HepG2 (cell line): ENCODE measurements at regions not wholly inside any gene's neighbourhood (a gene's known extent, or its start where the extent isn't known, plus 50 kb on each side); places are given as distances from the start of the nearest gene placed in this dataset.

Experiments
- DMAP1 ChIP-seq: IDR thresholded peaks from 2 replicates; pipeline ENCODE4 v1.6.1; 2016
- KAT7 ChIP-seq: IDR thresholded peaks from 2 replicates; pipeline ENCODE4 v1.6.1; 2018; ENCODE audit warnings: borderline replicate concordance, missing compliant biosample characterization
- MYNN ChIP-seq: sonication (generic); formaldehyde crosslinking; IDR thresholded peaks from 2 replicates; pipeline ENCODE4 v1.4.0; 2020; ENCODE audit warnings: mild to moderate bottlenecking, low read depth, missing genetic modification reagents
- NR2C2 ChIP-seq: sonication (generic); formaldehyde crosslinking; IDR thresholded peaks from 2 replicates; pipeline ENCODE4 v1.4.0; 2020; ENCODE audit warnings: missing genetic modification reagents, mild to moderate bottlenecking, moderate library complexity, borderline replicate concordance
- NR3C1 ChIP-seq: sonication (generic); formaldehyde crosslinking; IDR thresholded peaks from 2 replicates; pipeline ENCODE4 v1.4.0; 2020; ENCODE audit warnings: missing genetic modification reagents
- POLR2AphosphoS5 ChIP-seq: IDR thresholded peaks from 2 replicates; pipeline ENCODE4 v1.6.1; 2012; ENCODE audit warnings: low read depth, low read length
- SAFB2 ChIP-seq: sonication (generic); formaldehyde crosslinking; IDR thresholded peaks from 2 replicates; pipeline ENCODE4 v1.5.1; 2020; ENCODE audit warnings: missing genetic modification reagents, low read depth, mild to moderate bottlenecking, borderline replicate concordance
- ZFX ChIP-seq: sonication (generic); formaldehyde crosslinking; IDR thresholded peaks from 2 replicates; pipeline ENCODE4 v1.4.0; 2020; ENCODE audit warnings: mild to moderate bottlenecking, low read depth, missing genetic modification reagents, moderate library complexity
- ZNF350 ChIP-seq: sonication (generic); formaldehyde crosslinking; IDR thresholded peaks from 2 replicates; pipeline ENCODE4 v1.4.0; 2020; ENCODE audit warnings: mild to moderate bottlenecking, low read depth, missing genetic modification reagents, borderline replicate concordance
- ZNF781 ChIP-seq: sonication (generic); formaldehyde crosslinking; IDR thresholded peaks from 2 replicates; pipeline ENCODE4 v1.5.1; 2020; ENCODE audit warnings: borderline replicate concordance, mild to moderate bottlenecking, missing genetic modification reagents; ENCODE audit errors: not compliant biosample characterization
- TF ChIP-seq, protein P1 (sequence below): sonication (generic); formaldehyde crosslinking; IDR thresholded peaks from 2 replicates; pipeline ENCODE4 v1.5.0; 2020; ENCODE audit warnings: mild to moderate bottlenecking, missing genetic modification reagents, moderate library complexity
- TF ChIP-seq, protein P2 (sequence below): sonication (generic); formaldehyde crosslinking; IDR thresholded peaks from 2 replicates; pipeline ENCODE4 v1.4.0; 2020; ENCODE audit warnings: missing genetic modification reagents
- TF ChIP-seq, protein P3 (sequence below): sonication (generic); formaldehyde crosslinking; IDR thresholded peaks from 2 replicates; pipeline ENCODE4 v1.4.0; 2020; ENCODE audit warnings: mild to moderate bottlenecking, missing genetic modification reagents
- TF ChIP-seq, protein P4 (sequence below), 2 experiments: sonication (generic) in 1 of 2; formaldehyde crosslinking in 1 of 2; IDR thresholded peaks; 2 replicates each; pipeline versions ENCODE4 v1.4.0 to v1.6.1; 2018 to 2020; ENCODE audit warnings: missing genetic modification reagents in 2 of 2, borderline replicate concordance in 1 of 2, low read depth in 1 of 2, mild to moderate bottlenecking in 1 of 2, missing biosample characterization in 1 of 2

DNA sequence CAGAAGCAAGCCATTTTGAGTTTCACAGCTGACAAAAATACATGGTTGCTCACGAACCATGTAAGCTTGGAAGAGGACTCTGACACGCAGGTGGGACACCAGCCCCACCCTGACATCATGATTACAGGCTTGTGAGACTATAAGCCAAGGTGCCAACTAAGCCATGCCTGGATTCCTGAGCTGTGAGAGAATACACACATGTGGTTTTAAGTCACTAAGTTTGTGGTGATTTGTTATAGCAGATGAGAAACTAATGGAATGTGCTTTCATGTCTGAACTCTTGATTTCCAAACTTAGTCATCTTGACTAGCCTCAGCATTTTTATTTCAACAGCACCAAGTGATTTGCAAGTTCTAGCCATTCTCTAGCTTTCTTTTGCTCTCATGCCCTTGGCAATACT, 676.1 kb upstream of the CELF4 start:
- no peak for TF ChIP-seq POLR2AphosphoS5
- TF ChIP-seq, protein P1, sequence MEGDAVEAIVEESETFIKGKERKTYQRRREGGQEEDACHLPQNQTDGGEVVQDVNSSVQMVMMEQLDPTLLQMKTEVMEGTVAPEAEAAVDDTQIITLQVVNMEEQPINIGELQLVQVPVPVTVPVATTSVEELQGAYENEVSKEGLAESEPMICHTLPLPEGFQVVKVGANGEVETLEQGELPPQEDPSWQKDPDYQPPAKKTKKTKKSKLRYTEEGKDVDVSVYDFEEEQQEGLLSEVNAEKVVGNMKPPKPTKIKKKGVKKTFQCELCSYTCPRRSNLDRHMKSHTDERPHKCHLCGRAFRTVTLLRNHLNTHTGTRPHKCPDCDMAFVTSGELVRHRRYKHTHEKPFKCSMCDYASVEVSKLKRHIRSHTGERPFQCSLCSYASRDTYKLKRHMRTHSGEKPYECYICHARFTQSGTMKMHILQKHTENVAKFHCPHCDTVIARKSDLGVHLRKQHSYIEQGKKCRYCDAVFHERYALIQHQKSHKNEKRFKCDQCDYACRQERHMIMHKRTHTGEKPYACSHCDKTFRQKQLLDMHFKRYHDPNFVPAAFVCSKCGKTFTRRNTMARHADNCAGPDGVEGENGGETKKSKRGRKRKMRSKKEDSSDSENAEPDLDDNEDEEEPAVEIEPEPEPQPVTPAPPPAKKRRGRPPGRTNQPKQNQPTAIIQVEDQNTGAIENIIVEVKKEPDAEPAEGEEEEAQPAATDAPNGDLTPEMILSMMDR: no peak
- TF ChIP-seq DMAP1 (CRISPR knock-in tag): no peak
- TF ChIP-seq, protein P2, sequence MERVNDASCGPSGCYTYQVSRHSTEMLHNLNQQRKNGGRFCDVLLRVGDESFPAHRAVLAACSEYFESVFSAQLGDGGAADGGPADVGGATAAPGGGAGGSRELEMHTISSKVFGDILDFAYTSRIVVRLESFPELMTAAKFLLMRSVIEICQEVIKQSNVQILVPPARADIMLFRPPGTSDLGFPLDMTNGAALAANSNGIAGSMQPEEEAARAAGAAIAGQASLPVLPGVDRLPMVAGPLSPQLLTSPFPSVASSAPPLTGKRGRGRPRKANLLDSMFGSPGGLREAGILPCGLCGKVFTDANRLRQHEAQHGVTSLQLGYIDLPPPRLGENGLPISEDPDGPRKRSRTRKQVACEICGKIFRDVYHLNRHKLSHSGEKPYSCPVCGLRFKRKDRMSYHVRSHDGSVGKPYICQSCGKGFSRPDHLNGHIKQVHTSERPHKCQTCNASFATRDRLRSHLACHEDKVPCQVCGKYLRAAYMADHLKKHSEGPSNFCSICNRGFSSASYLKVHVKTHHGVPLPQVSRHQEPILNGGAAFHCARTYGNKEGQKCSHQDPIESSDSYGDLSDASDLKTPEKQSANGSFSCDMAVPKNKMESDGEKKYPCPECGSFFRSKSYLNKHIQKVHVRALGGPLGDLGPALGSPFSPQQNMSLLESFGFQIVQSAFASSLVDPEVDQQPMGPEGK (CRISPR knock-in tag): no peak
- TF ChIP-seq ZNF781: no peak
- no peak for TF ChIP-seq SAFB2 (CRISPR knock-in tag)
- no peak for TF ChIP-seq MYNN (CRISPR knock-in tag)
- no peak for TF ChIP-seq NR2C2 (CRISPR knock-in tag)
- TF ChIP-seq, protein P3, sequence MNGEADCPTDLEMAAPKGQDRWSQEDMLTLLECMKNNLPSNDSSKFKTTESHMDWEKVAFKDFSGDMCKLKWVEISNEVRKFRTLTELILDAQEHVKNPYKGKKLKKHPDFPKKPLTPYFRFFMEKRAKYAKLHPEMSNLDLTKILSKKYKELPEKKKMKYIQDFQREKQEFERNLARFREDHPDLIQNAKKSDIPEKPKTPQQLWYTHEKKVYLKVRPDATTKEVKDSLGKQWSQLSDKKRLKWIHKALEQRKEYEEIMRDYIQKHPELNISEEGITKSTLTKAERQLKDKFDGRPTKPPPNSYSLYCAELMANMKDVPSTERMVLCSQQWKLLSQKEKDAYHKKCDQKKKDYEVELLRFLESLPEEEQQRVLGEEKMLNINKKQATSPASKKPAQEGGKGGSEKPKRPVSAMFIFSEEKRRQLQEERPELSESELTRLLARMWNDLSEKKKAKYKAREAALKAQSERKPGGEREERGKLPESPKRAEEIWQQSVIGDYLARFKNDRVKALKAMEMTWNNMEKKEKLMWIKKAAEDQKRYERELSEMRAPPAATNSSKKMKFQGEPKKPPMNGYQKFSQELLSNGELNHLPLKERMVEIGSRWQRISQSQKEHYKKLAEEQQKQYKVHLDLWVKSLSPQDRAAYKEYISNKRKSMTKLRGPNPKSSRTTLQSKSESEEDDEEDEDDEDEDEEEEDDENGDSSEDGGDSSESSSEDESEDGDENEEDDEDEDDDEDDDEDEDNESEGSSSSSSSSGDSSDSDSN (CRISPR knock-in tag): no peak
- no peak for TF ChIP-seq ZFX
- no peak for TF ChIP-seq ZNF350 (CRISPR knock-in tag)
- no peak for TF ChIP-seq NR3C1
- TF ChIP-seq KAT7 (CRISPR knock-in tag): no peak
- TF ChIP-seq, protein P4, sequence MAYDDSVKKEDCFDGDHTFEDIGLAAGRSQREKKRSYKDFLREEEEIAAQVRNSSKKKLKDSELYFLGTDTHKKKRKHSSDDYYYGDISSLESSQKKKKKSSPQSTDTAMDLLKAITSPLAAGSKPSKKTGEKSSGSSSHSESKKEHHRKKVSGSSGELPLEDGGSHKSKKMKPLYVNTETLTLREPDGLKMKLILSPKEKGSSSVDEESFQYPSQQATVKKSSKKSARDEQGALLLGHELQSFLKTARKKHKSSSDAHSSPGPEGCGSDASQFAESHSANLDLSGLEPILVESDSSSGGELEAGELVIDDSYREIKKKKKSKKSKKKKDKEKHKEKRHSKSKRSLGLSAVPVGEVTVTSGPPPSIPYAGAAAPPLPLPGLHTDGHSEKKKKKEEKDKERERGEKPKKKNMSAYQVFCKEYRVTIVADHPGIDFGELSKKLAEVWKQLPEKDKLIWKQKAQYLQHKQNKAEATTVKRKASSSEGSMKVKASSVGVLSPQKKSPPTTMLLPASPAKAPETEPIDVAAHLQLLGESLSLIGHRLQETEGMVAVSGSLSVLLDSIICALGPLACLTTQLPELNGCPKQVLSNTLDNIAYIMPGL (CRISPR knock-in tag; IDR thresholded peaks at IDR 0.05; ENCODE audit: borderline replicate concordance in 1 of 2, low read depth in 1 of 2): no peak
